Thoracic aorta (tissue), 2 donors: ENCODE measurements at regions not wholly inside any gene's neighbourhood (a gene's known extent, or its start where the extent isn't known, plus 50 kb on each side); places are given as distances from the start of the nearest gene placed in this dataset.
"Not testable (repeated sequence)": the region's sequence is repeated elsewhere in the genome, so short reads cannot be mapped to it uniquely, and the experiment has no call there.

ENCODE experiments used
- ATAC-seq: fragments of 150-250 bp; one replicate; pipeline ENCODE4 v1.8.0; 2017; ENCODE audit warnings: low read depth; ENCODE audit not compliant: insufficient number of reproducible peaks, low FRiP score
- DNase-seq: peaks from one replicate; pipeline ENCODE4 v3.0.0-alpha.2; 2020; ENCODE audit warnings: low spot score
- H3K27ac ChIP-seq, 2 donors: fragments of 200-600 bp; sonication (generic); 1 replicate in 1 of 2; 2 replicates in 1 of 2; pipeline ENCODE4 v1.5.1; 2016; ENCODE audit warnings: mild to moderate bottlenecking in 2 of 2, moderate library complexity in 2 of 2
- H3K27me3 ChIP-seq: fragments of 200-600 bp; sonication (generic); replicated peaks from 2 replicates; pipeline ENCODE4 v1.6.0; 2016; ENCODE audit warnings: mild to moderate bottlenecking; ENCODE audit not compliant: insufficient read depth
- H3K36me3 ChIP-seq: fragments of 200-600 bp; sonication (generic); one replicate; pipeline ENCODE4 v1.5.1; 2016
- H3K4me1 ChIP-seq, 2 donors: fragments of 200-600 bp; sonication (generic); 1 replicate in 1 of 2; 2 replicates in 1 of 2; pipeline versions ENCODE4 v1.5.1 to v1.6.0; 2016; ENCODE audit warnings: low read depth in 2 of 2, mild to moderate bottlenecking in 1 of 2; ENCODE audit not compliant: control insufficient read depth in 1 of 2
- H3K4me3 ChIP-seq: fragments of 200-600 bp; sonication (generic); 2 replicates; pipeline ENCODE4 v1.5.1; 2016; ENCODE audit warnings: mild to moderate bottlenecking
- H3K9me3 ChIP-seq: fragments of 200-600 bp; sonication (generic); 2 replicates; pipeline ENCODE4 v1.5.1; 2016
- TF ChIP-seq, protein P1 (sequence below): fragments of 200-600 bp; sonication (generic); IDR thresholded peaks from one replicate; pipeline ENCODE4 v1.5.1; 2019; ENCODE audit warnings: antibody characterized with exemption

- ATAC-seq (no peak), DNase-seq (no peak)
- no peaks in the 10 kb centered on the region for H3K36me3 ChIP-seq
- no peaks in the 10 kb centered on the region for H3K27me3 ChIP-seq
- no peaks in the 10 kb centered on the region for H3K4me1 ChIP-seq
- no peak overlapping the region for H3K27ac ChIP-seq
- H3K4me3 ChIP-seq = no peak overlapping the region
- TF ChIP-seq, protein P1, sequence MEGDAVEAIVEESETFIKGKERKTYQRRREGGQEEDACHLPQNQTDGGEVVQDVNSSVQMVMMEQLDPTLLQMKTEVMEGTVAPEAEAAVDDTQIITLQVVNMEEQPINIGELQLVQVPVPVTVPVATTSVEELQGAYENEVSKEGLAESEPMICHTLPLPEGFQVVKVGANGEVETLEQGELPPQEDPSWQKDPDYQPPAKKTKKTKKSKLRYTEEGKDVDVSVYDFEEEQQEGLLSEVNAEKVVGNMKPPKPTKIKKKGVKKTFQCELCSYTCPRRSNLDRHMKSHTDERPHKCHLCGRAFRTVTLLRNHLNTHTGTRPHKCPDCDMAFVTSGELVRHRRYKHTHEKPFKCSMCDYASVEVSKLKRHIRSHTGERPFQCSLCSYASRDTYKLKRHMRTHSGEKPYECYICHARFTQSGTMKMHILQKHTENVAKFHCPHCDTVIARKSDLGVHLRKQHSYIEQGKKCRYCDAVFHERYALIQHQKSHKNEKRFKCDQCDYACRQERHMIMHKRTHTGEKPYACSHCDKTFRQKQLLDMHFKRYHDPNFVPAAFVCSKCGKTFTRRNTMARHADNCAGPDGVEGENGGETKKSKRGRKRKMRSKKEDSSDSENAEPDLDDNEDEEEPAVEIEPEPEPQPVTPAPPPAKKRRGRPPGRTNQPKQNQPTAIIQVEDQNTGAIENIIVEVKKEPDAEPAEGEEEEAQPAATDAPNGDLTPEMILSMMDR = no peak
- H3K9me3 ChIP-seq = no peaks in the 10 kb centered on the region
Observed at GRCh38 chr7:32221056-32221455, 150.8 kb upstream of the PDE1C start.

GRCh38 chr7:32219831-32220230 lies 149.6 kb upstream of the PDE1C start:
- not testable (repeated sequence) for H3K27me3 ChIP-seq, H3K27ac ChIP-seq, H3K9me3 ChIP-seq, H3K4me3 ChIP-seq, H3K36me3 ChIP-seq, ATAC-seq, H3K4me1 ChIP-seq, DNase-seq

GRCh38 chr7:32219416-32219815 lies 149.2 kb upstream of the PDE1C start:
- Histone ChIP-seq H3K4me3 (no peak overlapping the region), H3K27ac (no peak overlapping the region), H3K9me3 (no peaks in the 10 kb centered on the region), H3K36me3 (no peaks in the 10 kb centered on the region), H3K27me3 (no peaks in the 10 kb centered on the region), H3K4me1 (no peaks in the 10 kb centered on the region)
- TF ChIP-seq, protein P1 = no peak
- DNase-seq (no peak), ATAC-seq (no peak)

DNA sequence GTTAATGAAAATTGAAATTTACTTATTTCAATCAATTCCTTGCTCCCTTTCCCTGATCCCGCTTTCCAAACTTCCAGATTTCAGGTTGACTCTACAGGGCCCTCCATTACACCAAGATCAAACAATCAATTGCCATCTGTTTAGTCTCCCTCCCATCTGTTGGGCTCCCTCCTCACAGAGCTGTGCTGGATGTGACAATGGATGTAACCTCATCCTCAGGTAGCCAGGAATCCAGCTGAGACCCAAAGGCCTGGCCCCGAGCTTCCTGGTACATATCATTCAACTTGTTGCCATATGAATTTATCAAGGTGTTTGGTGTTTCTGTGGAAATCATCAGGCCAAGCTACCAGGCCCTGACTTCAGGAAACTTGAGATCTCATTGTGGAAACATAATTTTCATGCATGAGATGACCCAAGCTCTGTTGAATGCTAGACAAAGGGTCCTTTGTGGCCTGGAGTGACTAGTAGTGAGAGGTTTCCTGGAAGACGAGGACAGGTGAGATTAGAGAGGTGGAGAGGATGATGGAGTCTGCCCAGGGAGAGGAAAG lies 148.6 kb upstream of the PDE1C start:
- no peak overlapping the region for H3K27ac ChIP-seq
- no peak for ATAC-seq
- H3K9me3 ChIP-seq = no peaks in the 10 kb centered on the region
- TF ChIP-seq, protein P1 = no peak
- DNase-seq = no peak
- H3K4me3 ChIP-seq = no peak overlapping the region
- H3K27me3 ChIP-seq = no peaks in the 10 kb centered on the region
- H3K36me3 ChIP-seq = no peaks in the 10 kb centered on the region
- no peaks in the 10 kb centered on the region for H3K4me1 ChIP-seq

DNA sequence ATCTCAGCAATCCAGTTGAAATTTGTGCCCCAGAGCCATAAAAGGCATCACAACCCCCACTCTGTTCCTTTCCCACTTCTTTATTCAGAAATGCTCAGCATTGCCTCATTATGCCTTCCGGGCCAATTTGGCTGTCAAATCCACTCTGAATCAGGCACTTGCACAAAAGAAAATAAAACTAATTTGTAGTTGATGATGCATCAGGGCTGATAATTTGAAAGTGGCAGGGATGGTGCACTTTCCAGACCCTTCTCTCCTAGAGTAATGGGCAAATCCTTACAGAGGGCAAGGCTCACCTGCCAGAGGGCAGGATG lies 147.9 kb upstream of the PDE1C start:
- Histone ChIP-seq H3K4me3 (no peak overlapping the region), H3K36me3 (no peaks in the 10 kb centered on the region), H3K27ac (no peak overlapping the region), H3K27me3 (no peaks in the 10 kb centered on the region), H3K9me3 (no peaks in the 10 kb centered on the region), H3K4me1 (no peaks in the 10 kb centered on the region)
- TF ChIP-seq, protein P1 = no peak
- DNase-seq (no peak), ATAC-seq (no peak)
